ENCODE measurements at regions not wholly inside any gene's neighbourhood (a gene's known extent, or its start where the extent isn't known, plus 50 kb on each side); places are given as distances from the start of the nearest gene placed in this dataset.

DNA sequence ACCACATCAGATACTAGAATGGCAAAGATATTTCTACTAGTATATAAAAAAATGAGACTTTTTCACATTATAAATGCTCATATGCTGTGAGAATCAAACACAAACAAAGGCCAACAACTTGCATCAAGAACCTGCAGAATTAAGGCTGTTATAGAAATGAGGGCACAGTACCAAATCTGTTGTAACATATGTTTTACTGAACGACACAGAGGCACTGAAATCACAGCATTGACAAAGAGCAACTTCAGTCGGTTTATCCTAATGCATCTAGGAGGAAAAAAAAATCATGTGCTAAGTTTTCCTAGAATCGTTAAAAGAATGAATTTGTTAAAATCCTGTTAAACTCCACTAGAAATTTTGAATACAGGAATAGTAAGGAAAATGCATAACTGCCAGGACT lies 617.4 kb upstream of the NETO1 start:
- Mint-ChIP-seq H3K27ac (no peak overlapping the region), H3K27me3 (ENCODE audit: low read depth in 2 of 2) (no peaks in the 10 kb centered on the region), H3K9me3 (peaks cover 9 to 12% of the 10 kb centered on the region in 2 donors), H3K4me3 (no peak overlapping the region), H3K36me3 (no peaks in the 10 kb centered on the region), H3K4me1 (no peaks in the 10 kb centered on the region)
- H3K36me3 ChIP-seq (ENCODE audit: control insufficient read depth, insufficient read depth, low read length): no peaks in the 10 kb centered on the region
- TF ChIP-seq, protein P1, sequence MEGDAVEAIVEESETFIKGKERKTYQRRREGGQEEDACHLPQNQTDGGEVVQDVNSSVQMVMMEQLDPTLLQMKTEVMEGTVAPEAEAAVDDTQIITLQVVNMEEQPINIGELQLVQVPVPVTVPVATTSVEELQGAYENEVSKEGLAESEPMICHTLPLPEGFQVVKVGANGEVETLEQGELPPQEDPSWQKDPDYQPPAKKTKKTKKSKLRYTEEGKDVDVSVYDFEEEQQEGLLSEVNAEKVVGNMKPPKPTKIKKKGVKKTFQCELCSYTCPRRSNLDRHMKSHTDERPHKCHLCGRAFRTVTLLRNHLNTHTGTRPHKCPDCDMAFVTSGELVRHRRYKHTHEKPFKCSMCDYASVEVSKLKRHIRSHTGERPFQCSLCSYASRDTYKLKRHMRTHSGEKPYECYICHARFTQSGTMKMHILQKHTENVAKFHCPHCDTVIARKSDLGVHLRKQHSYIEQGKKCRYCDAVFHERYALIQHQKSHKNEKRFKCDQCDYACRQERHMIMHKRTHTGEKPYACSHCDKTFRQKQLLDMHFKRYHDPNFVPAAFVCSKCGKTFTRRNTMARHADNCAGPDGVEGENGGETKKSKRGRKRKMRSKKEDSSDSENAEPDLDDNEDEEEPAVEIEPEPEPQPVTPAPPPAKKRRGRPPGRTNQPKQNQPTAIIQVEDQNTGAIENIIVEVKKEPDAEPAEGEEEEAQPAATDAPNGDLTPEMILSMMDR (IDR thresholded peaks at IDR 0.05): no peak
- H3K27me3 ChIP-seq (ENCODE audit: control insufficient read depth, insufficient read depth, low read length): no peaks in the 10 kb centered on the region
- DNase-seq (no peak), ATAC-seq (no peak)
- 83% methylated on average over 2 of the region's 3 CpGs for WGBS (ENCODE audit: insufficient coverage)
- no peaks in the 10 kb centered on the region for H3K4me1 ChIP-seq (ENCODE audit: control insufficient read depth, insufficient read depth, low read length)
- H3K9me3 ChIP-seq (ENCODE audit: control insufficient read depth, insufficient read depth, low read length): no peaks in the 10 kb centered on the region
- intact Hi-C loops (cut with micrococcal nuclease): no loop called here
- no peak overlapping the region for H3K27ac ChIP-seq (ENCODE audit: low read length)
- H3K4me3 ChIP-seq (ENCODE audit: low read length): no peak overlapping the region

- Mint-ChIP-seq H3K27ac (no peak overlapping the region), H3K36me3 (no peaks in the 10 kb centered on the region), H3K4me1 (no peaks in the 10 kb centered on the region), H3K27me3 (ENCODE audit: low read depth in 2 of 2) (no peaks in the 10 kb centered on the region), H3K4me3 (no peak overlapping the region), H3K9me3 (peaks cover 10 to 15% of the 10 kb centered on the region in 2 donors)
- no peak overlapping the region for H3K27ac ChIP-seq (ENCODE audit: low read length)
- 89% methylated on average over 1 of the region's 2 CpGs for WGBS (ENCODE audit: insufficient coverage)
- DNase-seq (no peak), ATAC-seq (no peak)
- peaks cover 2% of the 10 kb centered on the region for H3K9me3 ChIP-seq (ENCODE audit: control insufficient read depth, insufficient read depth, low read length)
- no peak overlapping the region for H3K4me3 ChIP-seq (ENCODE audit: low read length)
- TF ChIP-seq, protein P1 (IDR thresholded peaks at IDR 0.05): no peak
- no peaks in the 10 kb centered on the region for H3K27me3 ChIP-seq (ENCODE audit: control insufficient read depth, insufficient read depth, low read length)
- intact Hi-C loops (cut with micrococcal nuclease): no loop called here
- H3K4me1 ChIP-seq (ENCODE audit: control insufficient read depth, insufficient read depth, low read length): no peaks in the 10 kb centered on the region
- H3K36me3 ChIP-seq (ENCODE audit: control insufficient read depth, insufficient read depth, low read length): no peaks in the 10 kb centered on the region
These were observed 615.1 kb upstream of the NETO1 start for GRCh38 chr18:73482901-73483300.

DNA sequence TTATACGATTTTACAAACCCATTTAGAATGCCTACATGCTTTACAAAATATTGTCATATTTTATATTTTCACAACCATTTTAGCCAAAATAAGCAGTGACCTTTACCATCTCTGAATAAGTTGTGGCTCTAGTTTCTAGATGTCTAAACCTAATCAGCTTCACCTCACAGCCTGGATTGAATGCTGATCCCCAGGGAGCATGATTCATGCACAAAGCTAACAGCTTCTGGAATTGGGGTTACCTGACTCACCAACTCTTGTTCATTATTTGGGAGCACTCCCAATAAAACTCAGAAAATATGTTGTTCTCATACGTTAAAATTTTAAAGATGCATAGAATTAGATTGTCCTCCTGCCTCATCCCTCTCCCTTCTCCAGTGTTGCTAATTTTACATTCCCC lies 611.7 kb upstream of the NETO1 start:
- Mint-ChIP-seq H3K4me3 (no peak overlapping the region), H3K4me1 (no peaks in the 10 kb centered on the region), H3K27me3 (ENCODE audit: low read depth in 2 of 2) (no peaks in the 10 kb centered on the region), H3K36me3 (no peaks in the 10 kb centered on the region), H3K9me3 (peaks cover 7 to 16% of the 10 kb centered on the region in 2 donors), H3K27ac (no peak overlapping the region)
- Histone ChIP-seq H3K36me3 (ENCODE audit: control insufficient read depth, insufficient read depth, low read length) (no peaks in the 10 kb centered on the region), H3K27ac (ENCODE audit: low read length) (no peak overlapping the region), H3K9me3 (ENCODE audit: control insufficient read depth, insufficient read depth, low read length) (peaks cover 4% of the 10 kb centered on the region), H3K27me3 (ENCODE audit: control insufficient read depth, insufficient read depth, low read length) (no peaks in the 10 kb centered on the region), H3K4me1 (ENCODE audit: control insufficient read depth, insufficient read depth, low read length) (no peaks in the 10 kb centered on the region), H3K4me3 (ENCODE audit: low read length) (no peak overlapping the region)
- DNase-seq (no peak), ATAC-seq (no peak)
- intact Hi-C loops (cut with micrococcal nuclease): no loop called here
- 96% methylated on average over 2 of the region's 2 CpGs for WGBS (ENCODE audit: insufficient coverage)
- TF ChIP-seq, protein P1 (IDR thresholded peaks at IDR 0.05): no peak

DNA sequence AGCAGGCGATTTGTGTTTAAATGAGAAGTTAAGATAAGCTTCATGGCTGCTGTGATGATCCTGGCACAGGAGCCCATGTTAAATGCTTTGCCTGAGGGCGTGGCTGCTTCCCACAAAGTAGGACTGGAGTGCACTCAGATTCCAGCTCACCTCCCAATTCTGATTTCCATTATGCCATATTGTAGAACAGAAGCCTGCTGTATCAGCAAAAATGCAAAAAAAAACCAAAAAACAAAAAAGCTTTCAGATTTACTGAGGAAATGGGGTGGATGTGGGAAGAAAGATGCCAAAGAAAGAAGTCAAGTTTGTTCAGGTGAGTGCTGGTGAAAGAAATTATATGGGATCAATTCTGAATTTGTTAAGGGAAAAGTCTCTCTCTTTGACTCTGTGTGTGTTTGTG lies 610.4 kb upstream of the NETO1 start:
- Histone ChIP-seq H3K4me1 (ENCODE audit: control insufficient read depth, insufficient read depth, low read length) (no peaks in the 10 kb centered on the region), H3K36me3 (ENCODE audit: control insufficient read depth, insufficient read depth, low read length) (no peaks in the 10 kb centered on the region), H3K4me3 (ENCODE audit: low read length) (no peak overlapping the region), H3K27ac (ENCODE audit: low read length) (no peak overlapping the region), H3K27me3 (ENCODE audit: control insufficient read depth, insufficient read depth, low read length) (no peaks in the 10 kb centered on the region), H3K9me3 (ENCODE audit: control insufficient read depth, insufficient read depth, low read length) (peaks cover 4% of the 10 kb centered on the region)
- Mint-ChIP-seq H3K27ac (no peak overlapping the region), H3K9me3 (peaks cover 7 to 16% of the 10 kb centered on the region in 2 donors), H3K36me3 (no peaks in the 10 kb centered on the region), H3K27me3 (ENCODE audit: low read depth in 2 of 2) (no peaks in the 10 kb centered on the region), H3K4me1 (no peaks in the 10 kb centered on the region), H3K4me3 (no peak overlapping the region)
- intact Hi-C loops (cut with micrococcal nuclease): no loop called here
- DNase-seq: no peak
- TF ChIP-seq, protein P1 (IDR thresholded peaks at IDR 0.05): no peak
- no peak for ATAC-seq
- WGBS (ENCODE audit: insufficient coverage): 95% methylated on average over 2 of the region's 2 CpGs
